ENCODE measurements at regions not wholly inside any gene's neighbourhood (a gene's known extent, or its start where the extent isn't known, plus 50 kb on each side); places are given as distances from the start of the nearest gene placed in this dataset.

- no peak for TF ChIP-seq POLR2A (IDR thresholded peaks at IDR 0.05; ENCODE audit: low read depth, low read length)
- TF ChIP-seq POLR2AphosphoS5 (IDR thresholded peaks at IDR 0.05; ENCODE audit: low read depth, low read length): no peak
- no peak for TF ChIP-seq POU2F2 (IDR thresholded peaks at IDR 0.05; ENCODE audit: low read depth, low read length)
- TF ChIP-seq TAF1 (IDR thresholded peaks at IDR 0.05; ENCODE audit: low read depth, low read length): no peak
- TF ChIP-seq SPI1 (IDR thresholded peaks at IDR 0.05; ENCODE audit: low read depth, low read length): no peak
- no peak for TF ChIP-seq PAX5 (IDR thresholded peaks at IDR 0.05; ENCODE audit: insufficient read depth, low read length, severe bottlenecking)
These were observed 321.9 kb upstream of the PKDCC start for GRCh38 chr2:41725901-41726300.
